HL-60/S4 (cell line): ENCODE measurements at regions not wholly inside any gene's neighbourhood (a gene's known extent, or its start where the extent isn't known, plus 50 kb on each side); places are given as distances from the start of the nearest gene placed in this dataset.
"Not testable (repeated sequence)": the region's sequence is repeated elsewhere in the genome, so short reads cannot be mapped to it uniquely, and the experiment has no call there.

ENCODE experiments used
- in situ Hi-C: fragments of 300-500 bp; cut with MboI; formaldehyde crosslinking; loops from 2 replicates; pipeline ENCODE4 v1.14.3; 2022; ENCODE audit warnings: low sequenced_read_pairs

- in situ Hi-C loops: no loop called here
Observed at GRCh38 chr3:107910713-107911259, 180.0 kb downstream of the CD47 start.

DNA sequence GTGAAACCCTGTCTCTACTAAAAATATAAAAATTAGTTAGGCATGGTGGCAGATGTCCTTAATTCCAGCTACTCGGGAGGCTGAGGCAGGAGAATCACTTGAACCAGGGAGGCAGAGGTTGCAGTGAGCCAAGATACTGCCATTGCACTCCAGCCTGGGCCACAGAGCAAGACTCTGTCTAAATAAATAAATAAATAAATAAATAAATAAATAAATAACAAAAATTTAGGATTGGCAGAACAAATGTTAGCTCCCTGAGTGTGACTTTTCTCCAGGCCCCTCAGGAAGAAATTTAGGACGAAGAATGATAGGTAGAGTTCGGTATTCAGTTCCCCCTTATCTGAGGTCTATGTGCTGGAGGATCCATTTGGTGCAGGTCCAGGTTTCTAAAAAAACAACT lies 181.2 kb downstream of the CD47 start:
- in situ Hi-C loops: not testable (repeated sequence)

DNA sequence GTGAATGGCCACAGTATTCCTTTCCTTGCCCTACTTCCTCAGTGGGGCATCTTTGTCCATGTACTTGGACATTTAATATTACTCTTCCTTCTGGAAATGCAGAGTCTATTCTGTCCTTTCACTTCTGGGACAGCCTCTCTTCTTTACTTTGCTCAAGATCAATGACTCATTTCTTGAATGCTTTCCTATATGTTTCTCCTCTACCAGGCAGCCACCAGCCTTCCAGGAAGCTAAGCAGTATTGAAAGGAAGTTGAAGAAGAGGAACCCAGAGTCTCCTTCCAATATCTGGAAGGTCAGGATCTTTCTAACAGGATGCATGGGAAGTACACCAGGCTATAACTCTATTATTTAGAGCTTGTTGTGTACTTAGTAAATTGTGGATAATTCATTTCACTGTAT lies 182.8 kb downstream of the CD47 start:
- in situ Hi-C loops: no loop called here

DNA sequence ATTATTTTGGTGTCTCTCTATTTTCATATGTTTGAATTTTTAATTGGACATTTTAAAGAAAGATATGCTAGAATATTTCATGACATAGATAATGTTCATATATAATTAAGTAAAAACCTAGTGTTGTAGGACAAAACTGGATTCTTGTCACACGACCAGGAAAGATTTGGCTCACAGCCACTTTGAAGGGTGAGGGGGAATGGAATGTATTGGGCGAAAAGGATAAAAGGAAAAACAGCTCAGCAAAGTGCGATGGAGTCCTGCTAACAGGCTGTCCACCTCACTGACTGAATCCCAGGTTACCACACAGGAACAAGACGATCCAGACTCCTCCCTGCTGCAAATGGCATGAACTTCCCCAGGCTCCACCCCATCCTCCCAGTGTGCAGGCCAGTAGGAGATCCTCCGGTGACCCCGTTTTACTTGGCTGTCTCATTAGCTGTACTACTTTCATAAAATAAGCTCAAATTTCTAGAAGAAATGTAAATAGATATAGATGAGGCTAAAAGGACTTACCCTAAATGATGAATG lies 186.2 kb downstream of the CD47 start:
- in situ Hi-C loops: no loop called here

- in situ Hi-C loops: no loop called here
Observed at GRCh38 chr3:107899990-107900651, 190.7 kb downstream of the CD47 start.

GRCh38 chr3:107897471-107898061 lies 193.3 kb downstream of the CD47 start:
- in situ Hi-C loops: no loop called here

DNA sequence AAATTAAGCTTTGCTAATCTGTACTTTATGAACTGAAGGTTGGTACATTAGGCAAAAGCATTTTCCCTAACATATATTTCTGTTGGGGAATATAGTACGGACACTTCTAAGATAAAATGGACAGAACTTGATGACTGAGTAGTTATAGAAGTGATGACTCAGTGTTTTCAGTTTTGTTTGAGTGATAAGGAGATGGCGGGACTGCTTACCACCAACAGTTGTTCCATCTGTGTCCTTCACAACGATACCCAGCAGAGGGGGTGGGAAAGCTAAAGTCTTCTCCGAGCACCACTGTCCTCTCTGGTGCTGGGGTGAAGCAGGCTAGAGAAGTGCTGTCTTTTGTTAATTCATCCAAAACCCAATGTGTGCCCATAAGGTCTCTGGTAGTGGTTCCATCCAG lies 195.8 kb downstream of the CD47 start:
- in situ Hi-C loops: no loop called here

GRCh38 chr3:107892955-107893624 lies 197.7 kb downstream of the CD47 start:
- in situ Hi-C loops: no loop called here

DNA sequence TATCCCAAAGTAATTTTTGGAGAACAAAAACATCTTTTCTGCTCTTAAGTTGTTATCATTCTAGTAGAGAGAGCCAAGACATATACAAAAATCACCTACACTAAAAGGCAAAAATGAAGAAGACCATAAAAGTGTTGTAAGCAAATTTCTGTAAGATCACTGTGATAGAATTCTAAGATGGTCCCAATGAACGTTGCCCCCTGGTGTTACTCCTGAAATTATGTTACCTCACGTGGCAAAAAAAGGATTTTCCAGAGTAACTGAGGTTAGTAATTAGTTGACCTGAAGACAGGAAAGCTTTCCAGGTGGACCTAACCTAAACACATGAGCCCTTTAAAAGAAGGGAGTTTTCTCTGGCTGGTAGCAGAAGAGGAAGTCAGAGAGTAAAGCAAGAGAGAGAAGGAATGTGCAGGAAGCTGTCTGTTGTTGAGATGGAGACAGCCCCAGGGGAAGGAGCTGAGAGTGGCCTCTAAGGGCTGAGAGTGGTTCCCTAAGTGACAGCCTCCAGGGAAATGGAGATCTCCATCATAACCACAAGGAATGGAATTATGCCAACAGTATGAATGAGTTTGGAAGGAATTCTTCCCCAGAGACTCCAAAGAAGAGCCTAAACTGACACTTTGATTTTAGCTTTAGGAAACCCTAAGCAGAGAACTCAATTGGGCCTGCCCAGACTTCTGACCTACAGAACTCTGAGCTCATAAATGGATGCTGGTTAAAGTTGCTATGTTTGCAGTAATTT lies 205.9 kb downstream of the CD47 start:
- in situ Hi-C loops: no loop called here

DNA sequence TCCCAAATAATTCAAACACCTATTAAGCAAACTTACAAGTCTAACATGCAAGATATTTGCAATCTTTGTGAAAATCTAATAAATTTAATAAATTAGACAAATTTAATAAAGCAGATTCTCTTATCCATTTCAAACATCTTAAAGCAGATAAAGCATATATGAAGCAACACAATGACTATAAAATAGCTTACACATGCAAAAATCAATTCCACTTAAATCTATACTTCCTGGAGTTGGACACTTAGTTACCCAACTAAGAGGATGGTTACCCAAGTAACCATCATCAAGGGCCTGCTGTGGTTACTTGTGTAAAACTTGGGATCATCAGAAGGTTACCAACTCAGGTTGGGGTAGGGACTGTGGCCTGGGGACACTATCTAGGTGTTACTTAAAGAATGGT lies 206.8 kb downstream of the CD47 start:
- in situ Hi-C loops: no loop called here

- in situ Hi-C loops: no loop called here
Observed at GRCh38 chr3:107882881-107883280, 207.9 kb downstream of the CD47 start.

DNA sequence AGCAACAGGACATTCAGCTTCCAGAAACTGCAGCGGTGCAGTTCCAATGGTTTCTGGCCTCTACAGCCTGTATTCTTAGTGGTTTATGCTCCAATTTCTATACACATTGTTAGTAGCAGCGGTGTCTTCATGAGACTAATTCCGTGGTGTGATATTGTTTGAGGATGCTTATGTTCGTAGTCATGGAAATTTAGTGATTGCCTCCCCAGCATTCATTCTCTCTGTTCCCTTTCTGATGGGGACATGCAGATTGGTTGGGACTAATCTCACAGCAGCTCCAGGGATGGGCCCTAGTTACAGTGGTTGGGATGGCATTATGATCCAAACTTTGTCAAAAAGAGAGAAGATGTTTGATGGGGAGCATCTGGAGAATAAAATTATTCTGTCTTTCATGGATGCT lies 208.6 kb downstream of the CD47 start:
- in situ Hi-C loops: no loop called here

GRCh38 chr3:107881509-107881908 lies 209.3 kb downstream of the CD47 start:
- in situ Hi-C loops: no loop called here

DNA sequence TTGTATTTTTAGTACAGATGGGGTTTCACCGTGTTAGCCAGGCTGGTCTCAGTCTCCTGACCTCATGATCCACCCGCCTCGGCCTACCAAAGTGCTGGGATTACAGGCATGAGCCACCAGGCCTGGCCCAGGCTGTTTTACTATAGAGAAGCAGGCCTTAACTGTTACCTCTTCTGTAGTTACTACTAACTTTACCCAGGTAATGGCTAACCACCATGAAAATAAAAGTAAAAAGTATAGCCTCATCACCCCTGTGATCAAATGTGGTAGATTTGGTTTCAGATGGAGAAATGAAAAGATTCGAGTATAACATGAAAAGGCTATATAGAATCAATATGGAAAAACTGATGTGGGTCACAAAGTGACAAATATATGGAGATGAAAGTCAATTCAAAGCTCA lies 210.1 kb downstream of the CD47 start:
- in situ Hi-C loops: no loop called here

- in situ Hi-C loops: no loop called here
Observed at GRCh38 chr3:107877936-107878335, 212.9 kb downstream of the CD47 start.

DNA sequence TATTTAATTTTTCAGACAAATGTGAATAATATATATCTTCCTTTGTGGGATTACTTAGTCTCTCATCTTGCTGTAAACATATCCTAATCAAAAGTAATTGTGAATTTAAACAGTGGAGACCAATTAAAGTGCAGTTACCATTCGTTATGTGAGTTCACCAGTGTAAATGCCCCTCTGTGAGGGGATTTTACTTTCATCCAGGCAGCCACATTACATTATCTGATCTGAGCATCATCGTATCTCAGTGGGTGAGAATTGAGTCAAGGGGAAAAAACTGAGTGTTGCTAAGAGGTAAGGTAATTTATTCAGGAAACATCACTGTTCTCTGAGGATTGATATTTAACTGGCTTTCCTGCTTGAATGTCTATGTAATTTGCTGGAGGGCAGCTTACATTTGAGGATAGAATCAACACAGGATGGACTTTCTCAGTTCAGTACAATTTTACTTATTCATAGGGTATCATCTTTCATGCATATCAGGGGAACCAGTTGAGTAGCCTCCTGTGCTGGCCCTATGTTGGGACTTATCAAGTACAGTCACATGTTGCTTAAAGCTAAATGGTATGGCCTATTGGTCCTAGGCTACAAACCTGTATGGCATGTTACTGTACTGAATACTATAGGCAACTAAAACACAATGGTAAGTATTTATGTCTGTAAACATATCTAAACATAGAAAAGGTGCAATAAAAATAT lies 219.7 kb downstream of the CD47 start:
- in situ Hi-C loops: no loop called here

DNA sequence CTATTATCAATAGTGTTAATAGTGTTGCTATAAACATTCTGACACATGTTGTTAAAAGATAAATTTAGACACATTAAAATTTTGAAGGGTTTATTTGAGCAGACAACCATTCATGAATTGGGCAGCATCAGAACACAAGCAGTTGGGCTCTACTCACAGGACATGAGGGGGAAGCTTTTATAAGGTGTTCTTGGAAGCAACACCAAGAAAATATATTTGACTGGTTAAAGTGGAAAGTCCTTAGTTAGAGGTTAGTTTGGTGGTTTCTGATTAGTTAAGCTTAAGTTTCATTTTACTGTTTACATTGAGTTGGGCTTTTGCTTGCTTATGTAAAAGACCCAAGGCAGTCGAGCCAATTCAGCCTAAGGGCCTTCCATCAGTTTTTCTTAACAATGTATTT lies 220.7 kb downstream of the CD47 start:
- in situ Hi-C loops: no loop called here

- in situ Hi-C loops: no loop called here
Observed at GRCh38 chr3:107868449-107868848, 222.4 kb downstream of the CD47 start.

DNA sequence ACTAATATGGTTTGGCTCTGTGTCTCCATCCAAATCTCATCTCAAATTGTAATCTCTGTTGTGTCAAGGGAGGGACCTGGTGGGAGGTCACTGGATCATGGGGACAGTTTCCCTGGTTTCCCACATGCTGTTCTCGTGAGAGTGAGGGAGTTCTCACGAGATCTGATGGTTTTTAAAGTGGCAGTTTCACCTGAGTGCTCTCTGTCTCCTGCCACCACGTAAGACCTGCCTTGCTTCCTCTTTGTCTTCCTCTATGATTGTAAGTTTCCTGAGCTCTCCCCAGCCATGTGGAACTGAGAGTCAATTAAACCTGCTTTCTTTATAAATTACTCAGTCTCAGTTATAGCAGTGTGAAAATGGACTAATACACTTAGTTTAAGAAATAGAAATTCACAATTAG lies 228.9 kb downstream of the CD47 start:
- in situ Hi-C loops: no loop called here

DNA sequence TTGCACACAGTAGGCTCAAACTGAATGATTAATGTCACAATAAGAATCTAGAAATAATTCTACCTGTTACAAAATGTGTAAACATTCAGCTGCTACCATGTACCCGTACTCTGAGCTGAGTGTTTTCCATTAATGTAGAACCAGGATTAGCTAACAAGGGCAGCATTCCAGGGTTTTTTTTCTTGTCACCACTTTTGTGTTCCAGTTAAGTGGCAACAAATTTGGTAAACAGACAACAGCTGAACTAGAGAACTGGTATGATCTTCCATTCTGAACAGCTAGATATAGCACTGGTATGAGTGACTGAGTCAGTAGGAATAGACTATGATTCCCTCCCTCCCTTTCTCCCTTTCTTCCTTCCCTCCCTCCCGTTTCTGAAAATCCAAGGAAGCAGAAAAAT lies 229.4 kb downstream of the CD47 start:
- in situ Hi-C loops: no loop called here
